GM18507 (cell line): ENCODE measurements at regions not wholly inside any gene's neighbourhood (a gene's known extent, or its start where the extent isn't known, plus 50 kb on each side); places are given as distances from the start of the nearest gene placed in this dataset.
"Not testable (repeated sequence)": the region's sequence is repeated elsewhere in the genome, so short reads cannot be mapped to it uniquely, and the experiment has no call there.

Experiments used
- DNase-seq: peaks from one replicate; pipeline ENCODE4 v3.0.0; 2011; ENCODE audit warnings: low read depth; ENCODE audit not compliant: insufficient read length; ENCODE audit errors: extremely low spot score
- FAIRE-seq: peaks from 2 replicates; lab custom pipeline; 2011; peaks lifted over from hg19 to GRCh38; lab: Jason Lieb, UNC

- FAIRE-seq: no peak
These were observed 251.5 kb downstream of the DPY19L2 start for GRCh38 chr12:63416788-63417187.

DNA sequence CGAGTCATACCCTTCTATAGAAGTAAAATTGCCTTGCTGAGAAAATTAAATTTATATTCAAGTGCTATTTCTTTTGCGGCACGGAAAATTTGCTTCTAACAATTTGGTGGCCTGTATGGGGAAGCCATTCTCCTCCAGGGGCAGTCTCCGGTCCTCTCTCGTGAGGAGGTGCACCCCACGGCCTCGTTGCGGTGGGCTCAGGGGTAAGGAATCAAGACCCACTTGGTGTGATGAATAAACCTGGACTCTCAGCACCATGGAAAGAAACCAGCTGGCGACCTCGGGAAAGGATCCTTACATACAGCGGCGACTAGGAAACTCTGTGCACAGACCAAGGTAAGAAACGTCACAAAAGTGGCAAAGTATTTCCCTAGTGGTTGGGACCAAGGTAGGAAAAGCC is 252.9 kb downstream of the DPY19L2 start:
- FAIRE-seq: no peak
- no peak for DNase-seq

More at GRCh38 chr12:63416788-63417187, 251.5 kb downstream of the DPY19L2 start:
- no peak for DNase-seq

DNA sequence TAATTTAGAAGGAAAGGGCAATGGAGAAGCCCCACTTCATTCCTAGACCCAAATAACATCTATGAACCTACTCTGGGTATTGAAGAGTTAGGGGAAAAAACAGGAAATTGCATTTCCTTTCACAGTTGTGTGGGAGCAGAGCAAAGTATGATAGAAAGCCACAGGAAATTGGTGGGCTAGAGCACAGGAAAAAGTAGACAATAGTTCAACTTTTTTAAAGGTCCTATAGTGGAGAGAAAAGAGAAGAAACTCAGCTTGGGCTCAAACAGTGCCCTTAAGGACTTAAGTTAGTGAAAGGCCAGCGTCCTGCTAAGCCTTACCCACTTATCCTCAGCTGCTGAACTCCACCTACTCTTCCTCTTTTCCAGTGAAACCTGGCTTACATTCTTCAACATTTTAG is 258.1 kb downstream of the DPY19L2 start:
- no peak for DNase-seq
- FAIRE-seq: no peak

DNA sequence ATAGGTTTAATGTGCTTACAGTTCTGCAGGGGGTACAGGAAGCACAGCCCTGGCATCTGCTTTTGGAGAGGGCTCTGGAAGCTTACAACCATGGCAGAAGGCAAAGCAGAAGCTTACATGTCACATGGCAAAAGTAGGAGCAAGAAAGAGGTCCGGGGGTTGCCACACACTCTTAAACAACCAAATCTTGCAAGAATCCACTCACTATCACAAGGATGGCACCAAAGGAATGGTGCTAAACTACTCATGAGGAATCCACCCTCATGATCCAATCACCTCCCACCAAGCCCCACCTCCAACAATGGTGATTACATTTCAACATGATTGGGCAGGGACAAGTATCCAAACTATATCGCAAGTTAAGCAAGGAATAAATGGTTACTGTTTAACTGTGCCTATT is 255.8 kb upstream of the AVPR1A start:
- DNase-seq (no peak), FAIRE-seq (no peak)

DNA sequence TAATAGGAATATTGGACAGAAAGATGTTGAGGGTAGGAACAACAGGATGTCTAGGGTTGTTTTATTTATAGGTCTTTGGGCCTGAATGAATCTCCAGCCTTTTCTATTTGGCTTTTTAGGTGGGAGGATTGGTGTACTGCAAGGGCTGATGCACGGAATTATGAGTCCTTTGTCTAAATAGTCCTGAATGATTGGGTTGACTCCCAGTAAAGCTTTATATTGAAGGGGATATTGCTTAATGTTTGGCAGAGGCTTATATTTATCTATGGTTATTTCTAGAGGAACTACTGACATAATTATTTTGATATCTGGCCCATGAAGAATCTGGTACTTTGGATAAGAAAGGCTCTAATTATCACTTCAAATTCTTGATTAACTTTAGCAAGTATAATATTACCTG is 253.6 kb upstream of the AVPR1A start:
- no peak for DNase-seq
- FAIRE-seq: no peak

DNA sequence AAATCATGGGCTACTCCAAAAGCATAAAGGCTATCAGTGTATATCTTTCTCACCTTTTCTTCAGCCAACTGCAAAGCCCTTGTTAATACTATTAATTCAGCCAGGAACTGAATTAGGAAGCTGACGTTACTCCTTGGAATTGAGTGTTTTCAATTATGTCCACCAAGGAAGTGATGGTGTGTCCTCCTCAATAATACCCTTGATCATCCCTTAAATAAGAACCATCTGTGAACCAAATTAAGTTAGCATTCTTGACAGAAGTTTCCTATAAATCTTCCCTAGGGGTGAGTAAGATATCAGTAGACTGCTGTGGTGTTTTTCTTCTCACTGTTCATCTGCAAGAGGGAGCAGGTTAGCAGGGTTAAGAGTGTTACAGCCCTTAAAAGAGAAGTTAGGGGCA is 252.3 kb upstream of the AVPR1A start:
- DNase-seq (no peak), FAIRE-seq (no peak)

DNA sequence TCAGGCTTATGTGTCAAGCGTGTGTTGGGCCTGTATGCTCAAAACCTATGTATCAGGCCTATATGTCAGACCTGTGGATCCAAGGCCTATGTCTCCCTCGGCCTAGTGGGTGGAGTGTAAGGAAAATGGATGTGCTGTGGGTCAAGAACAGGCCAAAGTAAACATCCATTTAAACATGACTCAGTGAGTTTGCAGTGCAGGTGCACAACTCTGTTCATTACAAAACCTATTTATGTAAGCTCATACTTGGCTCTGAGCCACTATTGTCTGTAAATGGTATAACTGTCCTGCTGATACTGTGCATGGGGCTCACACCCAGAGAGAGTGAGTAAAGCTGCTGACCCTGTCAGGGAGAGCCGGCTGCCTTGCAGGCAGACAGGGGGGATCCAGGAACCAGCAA is 249.7 kb upstream of the AVPR1A start:
- DNase-seq (no peak), FAIRE-seq (no peak)

- no peak for FAIRE-seq
- DNase-seq: no peak
These were observed 249.3 kb upstream of the AVPR1A start for GRCh38 chr12:63400318-63400717.

GRCh38 chr12:63397807-63398206 is 246.8 kb upstream of the AVPR1A start:
- FAIRE-seq: no peak

GRCh38 chr12:63396135-63396534 is 245.1 kb upstream of the AVPR1A start:
- no peak for FAIRE-seq
- no peak for DNase-seq

More at GRCh38 chr12:63397807-63398206, 246.8 kb upstream of the AVPR1A start:
- DNase-seq: no peak

- DNase-seq (no peak), FAIRE-seq (no peak)
These were observed 244.0 kb upstream of the AVPR1A start for GRCh38 chr12:63394983-63395382.

DNA sequence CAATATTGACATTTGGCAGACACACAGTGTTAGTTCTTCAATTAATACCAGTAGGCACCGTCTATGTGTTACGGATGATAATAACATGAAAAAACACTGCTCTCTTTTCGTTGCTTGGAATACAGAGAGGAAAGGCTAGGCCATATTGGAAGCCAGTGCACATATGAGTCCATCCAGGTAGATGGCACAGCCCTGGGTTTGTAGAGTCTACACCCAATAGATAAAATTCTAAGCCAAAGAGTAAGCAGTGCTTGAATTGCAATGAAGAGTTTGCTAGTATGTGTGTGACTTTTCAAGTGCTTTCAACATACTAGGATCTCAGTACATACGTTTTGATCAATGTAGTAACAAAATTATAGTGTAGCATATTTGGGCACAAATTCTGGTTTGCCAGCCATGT is 243.3 kb upstream of the AVPR1A start:
- DNase-seq (no peak), FAIRE-seq (no peak)

DNA sequence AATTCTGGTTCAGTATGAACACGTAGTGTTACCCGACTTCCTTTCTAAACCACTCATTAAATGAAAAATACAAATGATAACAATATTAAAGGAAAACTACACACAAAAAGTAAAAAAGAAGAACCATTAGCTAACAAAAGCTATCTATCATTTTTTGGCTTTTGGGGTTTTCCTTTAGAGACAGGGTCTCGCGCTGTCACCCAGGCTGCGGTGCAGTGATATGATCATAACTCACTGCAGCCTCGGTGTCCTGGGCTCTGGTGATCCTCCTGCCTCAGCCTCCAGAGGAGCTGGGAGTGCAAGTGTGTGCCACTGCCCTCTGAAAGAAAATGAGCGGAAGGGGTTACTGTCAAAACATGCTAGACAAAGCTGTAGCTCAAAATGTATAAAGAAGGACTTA is 238.2 kb upstream of the AVPR1A start:
- DNase-seq (no peak), FAIRE-seq (no peak)

GRCh38 chr12:63387771-63388170 is 236.8 kb upstream of the AVPR1A start:
- FAIRE-seq: no peak
- DNase-seq: no peak

GRCh38 chr12:63382930-63383329 is 231.9 kb upstream of the AVPR1A start:
- no peak for FAIRE-seq
- no peak for DNase-seq

GRCh38 chr12:63362791-63363190 is 211.8 kb upstream of the AVPR1A start:
- no peak for DNase-seq
- no peak for FAIRE-seq

- DNase-seq (no peak), FAIRE-seq (no peak)
These were observed 211.2 kb upstream of the AVPR1A start for GRCh38 chr12:63362166-63362565.

DNA sequence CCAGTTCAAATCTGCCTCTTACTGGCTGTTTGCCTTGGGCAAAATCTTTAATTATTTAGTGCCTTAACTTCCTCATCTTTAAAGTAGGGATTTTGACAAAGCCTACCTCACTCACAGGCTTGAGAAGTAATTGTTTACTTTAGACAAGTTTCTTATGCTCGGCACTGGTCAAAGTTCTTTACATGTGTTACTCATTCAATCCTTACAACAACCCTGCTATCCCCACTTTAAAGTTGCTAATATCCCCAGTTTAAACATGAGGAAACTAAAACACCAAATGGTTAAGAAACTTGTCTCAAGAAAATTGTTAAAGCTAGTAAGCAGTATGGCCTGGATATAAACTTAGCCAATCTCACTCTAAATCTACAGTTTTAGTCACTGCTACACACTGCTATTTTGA is 204.0 kb upstream of the AVPR1A start:
- no peak for DNase-seq
- FAIRE-seq: no peak

DNA sequence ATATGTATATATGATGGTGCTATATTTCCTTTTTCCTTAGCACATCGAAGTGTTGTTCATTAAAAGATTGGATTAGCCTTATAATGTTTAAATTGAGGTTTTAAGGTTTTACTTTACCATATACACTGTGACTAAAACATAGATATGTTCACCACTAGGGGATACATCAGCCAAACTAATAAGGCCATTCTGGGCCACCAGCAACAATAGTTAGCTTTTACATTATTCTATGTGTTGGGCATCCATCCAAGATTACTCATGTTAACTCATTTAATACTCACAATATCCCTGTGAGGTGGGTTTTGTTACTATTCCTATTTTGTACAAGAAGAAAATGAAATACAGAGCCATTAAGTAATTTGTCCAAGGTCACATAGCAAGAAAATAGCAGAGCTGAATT is 202.6 kb upstream of the AVPR1A start:
- DNase-seq (no peak), FAIRE-seq (no peak)

GRCh38 chr12:63351370-63351769 is 200.4 kb upstream of the AVPR1A start:
- no peak for FAIRE-seq
- DNase-seq: no peak

GRCh38 chr12:63348556-63348955 is 197.6 kb upstream of the AVPR1A start:
- FAIRE-seq (no peak), DNase-seq (no peak)

- FAIRE-seq, DNase-seq: not testable (repeated sequence)
These were observed 186.2 kb upstream of the AVPR1A start for GRCh38 chr12:63337158-63337557.
